NOMO-1 treated with DMSO at 0.1 percent for 48 hours (cell line): ENCODE measurements at regions not wholly inside any gene's neighbourhood (a gene's known extent, or its start where the extent isn't known, plus 50 kb on each side); places are given as distances from the start of the nearest gene placed in this dataset.

Experiments
- DNase-seq: peaks from one replicate; lab custom pipeline; 2025; ENCODE audit not compliant: unreplicated experiment; lab: John Stamatoyannopoulos, UW

DNA sequence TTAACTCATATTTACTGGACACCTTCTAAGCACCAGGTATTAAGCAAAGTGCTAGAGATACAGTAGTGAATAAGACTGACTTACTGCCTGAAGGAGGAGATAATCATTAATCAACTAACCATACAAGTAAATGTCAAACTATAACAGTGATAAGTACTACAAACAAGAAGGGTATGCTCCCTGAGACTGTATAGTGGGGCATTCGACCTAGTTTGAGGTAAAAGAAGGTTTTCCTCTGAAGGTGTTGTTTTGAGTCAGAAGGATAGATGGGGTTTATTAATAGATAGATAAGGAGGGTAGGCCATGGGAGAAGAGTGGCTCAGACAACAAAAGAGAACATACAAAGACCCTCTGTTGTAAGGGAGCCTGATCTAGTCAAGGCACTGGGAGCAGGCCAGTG, 105.4 kb downstream of the DDIT4L start:
- no peak for DNase-seq

DNA sequence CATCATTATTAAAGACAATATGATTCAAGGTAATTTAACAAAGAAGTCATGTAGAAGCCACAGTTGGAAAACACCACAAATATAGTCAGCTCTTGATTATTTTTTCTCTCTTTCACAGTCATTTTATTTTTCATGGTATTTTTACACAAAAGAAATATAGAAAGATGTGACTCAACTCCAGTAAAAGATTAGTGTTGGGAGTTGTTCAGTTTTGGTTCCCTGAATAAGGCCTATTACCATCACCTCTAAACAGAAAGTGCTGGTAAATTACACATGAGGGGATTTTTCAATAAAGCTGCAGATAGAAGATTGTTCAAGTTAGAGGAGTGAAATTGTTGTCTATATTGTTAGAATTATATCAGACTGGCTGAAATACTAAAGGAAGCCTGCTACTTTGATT, 107.0 kb downstream of the DDIT4L start:
- DNase-seq, result no peak

DNA sequence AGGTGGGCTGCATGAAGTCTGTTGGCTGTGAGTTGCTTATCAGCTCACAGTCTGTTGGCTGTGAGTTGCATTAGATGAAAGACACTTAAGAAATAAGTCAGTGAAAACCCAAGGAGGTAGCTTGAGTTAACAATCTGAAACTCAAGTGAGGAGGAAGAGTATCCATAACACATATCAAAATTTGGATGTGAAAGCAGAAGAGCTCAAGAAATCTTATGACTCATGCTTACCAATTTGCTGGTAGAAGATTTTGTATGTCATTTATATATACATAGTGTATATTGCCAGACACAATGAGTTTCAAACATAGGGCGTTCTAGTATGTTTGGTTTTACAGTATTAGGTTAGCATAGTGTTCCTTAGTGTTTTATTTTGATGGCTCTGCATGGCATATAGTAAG, 107.4 kb downstream of the DDIT4L start:
- DNase-seq, result peak; percentile 42

DNA sequence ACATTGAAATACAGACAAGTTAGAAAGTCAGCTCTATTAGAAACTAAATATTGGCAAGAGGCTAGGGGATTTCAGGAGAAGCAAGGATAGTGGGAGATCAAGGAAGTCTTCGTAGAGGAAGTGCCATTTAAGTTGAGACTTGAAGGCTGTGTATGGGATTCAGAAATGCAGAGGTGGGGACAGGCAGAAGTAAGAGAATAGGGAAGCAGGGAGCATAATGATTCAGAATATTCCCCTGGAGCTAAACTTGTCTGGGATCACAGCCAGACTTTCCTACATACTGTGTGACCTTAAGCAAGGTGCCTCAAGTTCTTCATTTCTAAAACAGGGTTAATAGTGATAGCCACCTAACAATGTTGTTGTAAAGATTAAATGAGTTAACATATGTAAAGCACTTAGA, 108.8 kb downstream of the DDIT4L start:
- no peak for DNase-seq

DNA sequence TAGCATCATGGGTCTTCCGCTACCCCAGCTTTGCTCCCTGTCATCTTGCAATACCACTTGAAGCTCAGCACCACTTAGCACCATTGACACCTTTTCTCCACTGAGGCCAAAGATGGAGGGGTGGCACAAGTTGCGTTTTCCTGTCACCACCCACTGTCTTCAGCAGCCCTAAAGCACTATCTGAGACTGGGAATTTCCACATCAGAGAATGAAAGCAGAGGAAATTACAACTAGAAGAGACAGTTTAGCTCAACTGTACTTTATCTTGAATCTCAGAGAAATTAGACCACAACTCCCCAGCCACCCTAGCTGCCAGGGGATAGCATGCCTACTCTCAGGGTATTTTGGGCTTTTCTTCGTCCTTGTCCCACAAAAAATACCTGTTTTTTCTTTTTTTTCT, 111.0 kb downstream of the DDIT4L start:
- DNase-seq, result no peak

DNA sequence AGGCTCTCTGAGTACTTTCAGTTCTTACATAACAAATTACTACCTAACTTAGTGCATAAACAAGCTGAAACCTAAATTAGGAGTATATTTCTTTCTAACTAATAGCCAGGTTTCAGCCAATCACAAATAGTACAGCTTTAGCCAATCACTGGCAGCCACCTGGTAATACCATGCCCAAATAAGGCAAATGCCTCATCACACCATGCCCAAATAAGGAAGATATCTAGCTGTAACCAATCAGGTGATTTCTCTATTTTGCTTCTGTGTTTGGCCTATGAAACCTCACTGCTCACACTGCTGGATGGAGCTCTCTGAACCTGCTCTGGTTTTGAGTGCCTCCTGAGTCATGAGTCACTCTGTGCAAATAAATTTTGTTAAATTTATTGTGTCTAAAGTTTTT, 113.5 kb downstream of the DDIT4L start:
- no peak for DNase-seq

DNA sequence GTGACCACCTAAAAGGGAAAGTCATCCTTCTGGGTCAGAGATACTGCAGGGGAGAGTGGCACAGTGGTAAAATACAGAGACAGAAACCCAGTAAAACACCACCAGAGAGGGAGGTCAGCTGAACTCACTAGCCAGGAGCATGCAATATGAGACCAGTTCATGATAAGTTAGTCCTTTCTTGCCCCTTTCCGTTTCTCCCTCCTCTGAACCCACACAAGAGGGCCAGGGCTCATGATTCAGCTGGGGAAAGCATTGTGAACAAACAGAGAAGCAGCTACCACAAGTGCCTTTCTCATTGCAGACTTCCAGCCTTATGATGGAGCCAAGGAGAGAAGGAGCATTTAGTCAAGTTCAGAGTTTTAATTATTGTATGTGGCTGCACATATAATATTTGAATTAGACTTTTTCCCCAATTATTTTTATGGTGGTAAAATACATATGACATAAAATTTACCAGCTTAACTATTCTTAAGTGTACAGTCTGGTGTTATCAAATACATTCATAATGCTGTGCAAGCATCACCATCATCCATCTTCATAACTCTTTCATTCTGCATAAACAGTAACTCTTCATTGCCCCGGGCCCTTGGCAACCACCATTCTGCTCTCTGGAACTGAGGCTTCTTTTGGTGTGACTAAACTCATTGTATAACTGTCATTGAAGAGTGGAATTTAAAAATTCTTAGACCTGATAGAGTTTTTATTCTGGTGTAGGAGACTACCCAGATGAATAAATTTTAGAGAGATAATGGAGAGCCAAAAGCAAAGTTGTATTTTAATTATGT, 114.6 kb downstream of the DDIT4L start:
- no peak for DNase-seq

DNA sequence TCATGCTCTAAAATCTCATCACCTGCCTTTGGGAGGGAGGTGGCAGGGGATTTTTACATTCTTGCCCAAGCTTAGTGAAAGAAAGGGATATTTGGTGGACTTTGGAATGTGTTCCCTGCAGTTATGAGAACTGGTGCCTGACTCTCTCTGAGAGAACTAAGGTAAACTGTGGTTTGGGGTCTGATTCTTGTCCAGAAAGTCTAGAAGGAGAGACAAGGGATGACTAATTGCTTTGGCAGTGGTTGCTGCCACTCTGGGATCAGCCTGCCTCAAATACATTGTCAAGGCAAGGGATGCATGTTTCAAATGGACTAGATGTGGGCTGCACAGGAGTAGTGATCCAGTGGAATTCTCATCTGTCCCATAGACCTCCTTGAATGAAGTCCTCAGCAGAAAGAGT, 115.2 kb downstream of the DDIT4L start:
- no peak for DNase-seq

DNA sequence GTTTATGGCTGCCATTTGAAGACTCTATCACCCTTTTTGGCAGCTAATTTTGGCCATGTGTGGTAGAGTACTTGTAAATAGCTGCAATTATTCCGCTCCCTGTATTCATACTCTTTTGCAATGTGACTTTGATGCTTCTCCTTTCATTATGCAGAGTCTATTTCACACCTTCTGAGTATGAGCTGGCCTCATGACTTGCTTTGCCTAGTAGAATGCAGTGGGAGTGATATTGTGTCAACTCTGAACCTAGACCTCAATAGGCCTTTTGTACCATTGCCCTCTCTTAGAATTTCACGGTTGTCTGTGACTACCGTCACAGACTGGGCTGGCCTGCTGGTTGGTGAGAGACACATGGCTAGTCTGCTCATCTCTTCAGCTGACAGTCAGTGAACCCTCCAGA, 118.8 kb downstream of the DDIT4L start:
- no peak for DNase-seq

DNA sequence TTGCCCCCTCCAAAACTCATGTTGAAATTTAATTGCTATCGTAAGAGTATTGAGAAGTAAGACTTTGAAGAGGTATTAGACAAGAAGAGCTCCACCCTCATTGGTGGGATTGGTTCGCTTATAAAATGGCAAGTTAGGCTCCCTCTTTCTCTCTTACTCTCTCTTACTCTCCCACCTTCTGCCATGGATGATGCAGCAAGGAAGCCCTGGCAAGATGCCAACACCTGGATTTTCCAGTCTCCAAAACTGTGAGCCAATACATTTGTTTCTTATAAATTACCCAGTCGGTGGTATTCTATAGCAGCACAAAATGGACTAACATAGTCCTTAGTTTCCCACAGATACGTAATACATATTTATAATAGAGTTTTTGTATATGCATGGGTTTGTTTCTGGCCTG, 119.4 kb downstream of the DDIT4L start:
- no peak for DNase-seq

DNA sequence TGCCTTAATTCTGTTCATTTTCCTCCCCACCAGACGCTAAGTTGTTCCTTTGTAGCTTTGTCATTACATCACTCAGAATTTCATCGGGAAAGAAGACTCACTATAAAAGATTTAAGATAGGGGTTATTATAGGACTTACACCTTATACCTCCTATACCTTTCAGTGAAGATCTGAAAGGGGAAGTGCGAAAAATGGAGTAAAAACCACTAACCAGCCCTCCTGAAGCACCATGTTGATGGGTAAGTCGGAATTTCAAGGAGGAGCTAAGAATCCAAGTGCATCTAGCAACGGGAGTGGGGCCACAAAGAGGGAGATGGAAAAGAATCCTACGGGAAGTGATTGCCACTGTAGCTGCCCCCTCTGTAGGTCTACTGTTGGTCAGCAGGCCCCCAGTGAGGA, 119.1 kb upstream of the H2AZ1 start:
- DNase-seq, result no peak

DNA sequence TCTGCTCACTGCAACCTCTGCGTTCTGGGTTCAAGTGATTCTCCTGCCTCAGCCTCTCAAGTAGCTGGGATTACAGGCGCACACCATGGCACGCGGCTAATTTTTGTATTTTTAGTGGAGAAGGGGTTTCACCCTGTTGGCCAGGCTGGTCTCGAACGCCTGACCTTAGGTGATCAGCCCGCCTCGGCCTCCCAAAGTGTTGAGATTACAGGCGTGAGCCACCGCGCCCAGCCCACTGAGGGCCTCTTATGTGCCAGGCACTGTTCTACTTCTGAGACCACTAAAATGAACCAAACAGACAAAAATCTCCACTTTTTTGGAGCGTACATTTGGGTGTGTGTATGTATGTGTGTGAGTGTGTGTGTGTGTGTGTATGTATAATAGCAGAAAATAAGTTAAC, 117.2 kb upstream of the H2AZ1 start:
- no peak for DNase-seq

DNA sequence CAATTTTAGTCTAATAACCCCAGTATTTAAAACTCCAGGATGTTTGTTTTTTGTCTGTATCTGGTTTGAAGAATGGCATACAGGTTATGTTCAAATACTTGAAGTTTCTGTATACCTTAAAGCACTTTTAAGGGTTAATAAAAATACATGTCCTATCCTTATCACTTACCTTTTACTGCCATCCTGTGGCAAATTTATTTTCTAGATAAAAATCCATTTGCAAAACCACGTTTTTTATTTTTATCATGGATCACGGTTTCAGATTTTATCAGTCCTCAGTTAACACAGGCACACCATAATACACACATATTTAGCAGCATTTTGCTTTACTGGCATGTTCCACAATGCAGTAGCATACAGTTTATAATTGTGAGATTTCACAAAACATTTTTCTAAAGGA, 113.3 kb upstream of the H2AZ1 start:
- no peak for DNase-seq

DNA sequence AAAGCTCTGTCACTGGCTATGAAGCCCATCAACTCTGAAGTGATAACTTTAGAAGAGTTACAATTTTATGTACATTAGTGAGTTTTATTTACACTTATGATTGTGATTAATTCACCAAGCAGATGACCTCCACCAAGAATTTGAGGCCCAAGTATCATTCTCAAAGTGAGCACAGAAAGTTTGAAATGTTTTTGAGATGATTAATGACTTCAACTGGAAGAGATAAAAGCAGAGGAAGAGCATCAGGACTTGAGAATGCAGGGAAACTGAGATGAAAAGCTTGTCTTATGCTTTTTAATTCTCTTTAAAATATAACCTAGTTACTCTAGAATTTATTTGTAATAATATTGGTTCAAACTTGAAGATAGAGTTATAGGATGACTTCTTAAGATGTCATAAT, 112.8 kb upstream of the H2AZ1 start:
- no peak for DNase-seq

DNA sequence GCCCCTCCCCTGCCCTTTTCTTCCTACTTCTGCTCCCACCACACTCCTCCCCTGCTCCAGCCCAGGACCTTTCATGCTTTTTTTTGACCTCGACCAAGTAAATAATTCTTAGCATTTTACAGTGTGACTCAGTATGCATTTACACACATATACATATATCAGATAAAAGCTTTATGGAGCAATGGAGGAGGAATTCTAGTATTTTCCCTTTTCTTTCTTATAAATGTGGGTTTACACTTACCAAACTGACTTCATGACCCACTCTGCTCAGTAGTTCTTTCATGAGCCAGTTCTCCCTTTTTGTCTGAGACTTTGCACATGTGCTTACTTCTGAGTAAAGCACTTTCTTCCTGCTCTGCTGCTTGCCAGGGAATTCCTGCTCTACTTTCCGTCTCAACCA, 111.8 kb upstream of the H2AZ1 start:
- DNase-seq, result no peak

DNA sequence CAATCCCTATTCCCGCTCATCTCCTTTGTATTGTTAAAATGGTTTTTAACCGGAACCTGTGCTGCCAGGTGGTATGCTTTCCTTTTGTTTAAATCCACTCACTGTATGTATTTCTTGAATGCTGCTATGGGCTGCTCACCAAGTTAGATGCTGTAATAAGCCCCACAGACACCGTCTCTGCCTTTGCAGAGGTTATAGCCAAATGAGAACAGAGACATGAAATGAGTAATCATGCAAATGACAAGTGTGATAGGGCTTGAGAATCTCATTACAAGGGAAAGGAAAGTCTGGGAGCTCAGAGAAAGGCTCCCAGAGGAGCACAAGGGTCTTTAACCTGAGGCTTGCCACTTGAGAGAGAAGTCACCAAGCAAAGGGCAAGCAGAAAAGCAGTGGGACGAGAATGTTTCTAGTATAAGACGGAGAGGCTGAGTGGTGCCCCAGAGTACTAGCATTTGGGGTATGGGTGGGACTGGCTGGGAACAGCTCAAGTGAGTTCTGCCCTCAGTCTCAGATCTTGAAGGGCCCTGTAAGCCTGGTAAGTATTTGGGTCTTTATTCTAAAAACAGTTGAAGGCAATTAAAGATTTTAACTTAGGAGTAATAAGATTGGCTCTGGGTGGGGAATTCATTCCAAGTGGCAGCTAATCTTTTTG, 110.8 kb upstream of the H2AZ1 start:
- DNase-seq, result no peak

DNA sequence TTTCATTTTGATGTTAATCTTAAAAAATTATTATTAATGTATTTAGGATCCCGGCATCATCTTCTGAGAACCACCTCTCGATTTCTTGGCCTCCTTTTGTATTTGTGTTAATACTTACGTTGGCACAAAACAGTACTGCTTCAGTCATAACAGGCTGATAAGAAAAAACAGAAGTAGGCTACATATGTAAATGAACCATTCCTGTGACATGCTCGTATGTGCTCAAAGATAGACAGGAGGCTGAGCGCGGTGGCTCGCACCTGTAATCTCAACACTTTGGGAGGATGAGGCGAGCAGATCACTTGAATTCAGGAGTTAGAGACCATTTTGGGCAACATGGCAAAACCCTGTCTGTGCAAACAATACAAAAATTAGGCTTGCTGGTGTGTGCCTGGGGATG, 109.4 kb upstream of the H2AZ1 start:
- no peak for DNase-seq

DNA sequence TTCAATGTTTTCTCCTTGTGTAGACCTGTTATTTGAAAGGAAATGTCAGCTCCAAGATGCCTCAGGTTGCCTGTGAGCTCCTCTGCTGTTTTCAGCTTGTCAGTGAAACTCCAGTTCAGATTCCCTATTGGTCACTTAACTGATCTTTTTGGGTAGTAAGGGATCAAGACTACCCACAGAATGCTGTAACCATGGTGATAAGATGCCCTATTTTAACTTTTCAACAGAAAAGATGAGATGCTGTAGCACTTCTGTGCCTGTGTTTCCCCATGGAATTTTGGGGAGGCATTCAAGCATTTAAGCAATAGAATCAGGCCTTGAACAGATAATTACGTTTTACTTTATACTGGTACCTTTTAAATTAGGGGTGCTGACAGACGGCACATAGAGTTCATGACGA, 106.6 kb upstream of the H2AZ1 start:
- no peak for DNase-seq

DNA sequence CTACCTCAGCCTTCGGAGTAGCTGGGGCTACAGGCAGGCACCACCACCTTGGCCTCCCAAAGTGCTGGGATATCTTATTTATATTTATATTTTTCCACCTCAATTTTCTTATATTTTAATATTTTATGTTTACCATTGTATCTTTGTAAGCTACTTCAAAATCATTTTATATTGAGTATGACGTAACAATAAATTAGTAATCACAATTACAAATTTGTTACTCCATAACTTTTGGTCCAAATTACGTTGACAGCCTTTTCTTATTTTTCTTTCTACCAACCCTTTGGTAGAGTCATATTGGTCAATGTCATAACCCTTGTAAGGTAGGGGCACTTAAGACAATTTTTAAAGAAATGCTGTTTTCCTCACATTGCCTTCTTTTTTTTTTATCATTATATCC, 104.0 kb upstream of the H2AZ1 start:
- DNase-seq, result no peak

DNA sequence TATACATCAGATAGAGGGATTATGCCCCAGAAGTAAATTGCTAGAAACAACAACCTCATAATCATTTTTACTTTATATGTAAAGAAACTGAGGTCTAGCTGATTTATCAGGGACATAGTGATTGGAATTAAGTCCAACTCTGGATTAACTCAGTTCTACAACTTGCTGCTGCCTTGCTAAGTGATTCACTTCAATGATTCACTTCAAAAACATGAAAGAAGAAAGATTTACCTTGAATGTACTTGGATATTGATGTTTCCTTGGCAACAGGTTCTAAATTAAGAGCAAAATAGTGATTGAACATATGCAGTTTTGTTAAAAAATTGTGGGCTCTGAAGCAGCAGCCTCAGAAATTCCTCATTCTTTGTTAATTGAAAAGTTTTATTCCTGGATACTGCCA, 99.8 kb upstream of the H2AZ1 start:
- no peak for DNase-seq

DNA sequence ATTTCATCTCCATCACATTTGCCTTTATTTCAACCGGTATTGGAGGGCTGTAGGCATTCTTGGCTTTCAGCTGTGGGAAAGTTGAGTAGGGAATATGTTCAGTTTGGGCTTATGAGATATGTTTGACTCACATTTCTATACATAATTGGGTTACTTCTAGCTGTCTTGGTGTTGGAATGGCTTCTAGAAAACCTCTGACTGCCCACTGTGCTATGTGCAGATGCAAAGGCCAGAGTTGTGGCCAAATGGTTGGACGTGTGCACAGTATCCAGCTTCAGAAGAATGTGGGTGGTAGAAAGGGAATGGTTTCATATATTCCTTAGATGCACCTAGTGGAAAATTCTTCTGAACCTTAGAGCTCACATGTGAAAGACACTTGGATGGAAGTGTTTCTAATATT, 92.6 kb upstream of the H2AZ1 start:
- DNase-seq, result no peak

DNA sequence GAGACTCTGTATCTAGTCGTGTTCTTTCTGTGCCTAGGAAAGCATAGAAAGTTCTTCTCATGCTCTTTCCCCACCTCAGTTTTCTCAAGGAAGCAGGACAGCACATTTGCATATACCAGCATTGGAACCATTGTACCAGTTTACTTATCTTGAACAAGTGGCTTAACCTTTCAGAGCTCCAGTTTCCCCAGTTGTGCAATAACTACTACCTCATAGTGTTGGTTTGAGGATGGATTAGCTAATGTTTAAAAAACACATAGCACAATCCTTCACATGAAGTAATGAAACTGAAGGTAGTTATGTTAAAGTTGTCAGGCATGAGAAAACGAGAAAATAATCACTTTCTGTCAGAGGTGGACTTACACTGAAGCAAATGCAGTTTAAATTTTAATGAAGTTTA, 92.2 kb upstream of the H2AZ1 start:
- DNase-seq, result no peak

DNA sequence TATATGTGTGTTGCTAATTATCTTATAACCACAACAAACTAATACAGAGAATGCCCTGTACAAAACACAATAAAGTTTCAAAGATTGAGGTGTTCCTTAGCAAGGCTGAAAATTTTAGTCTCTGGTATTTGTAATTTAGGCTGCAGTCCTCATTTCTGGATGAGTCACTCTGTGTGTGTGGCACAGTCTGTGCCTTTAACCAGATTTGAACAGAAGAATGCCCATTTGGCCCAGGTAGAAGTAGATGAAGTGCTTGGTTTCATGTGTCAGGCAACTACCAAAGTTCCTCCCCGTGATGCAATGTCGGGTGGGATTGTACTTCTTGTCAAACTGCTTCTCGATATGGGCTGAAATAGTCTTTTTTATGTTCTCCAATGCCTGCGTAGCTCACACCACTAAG, 91.6 kb upstream of the H2AZ1 start:
- no peak for DNase-seq
